ENCODE measurements at regions not wholly inside any gene's neighbourhood (a gene's known extent, or its start where the extent isn't known, plus 50 kb on each side); places are given as distances from the start of the nearest gene placed in this dataset.
"Not testable (repeated sequence)": the region's sequence is repeated elsewhere in the genome, so short reads cannot be mapped to it uniquely, and the experiment has no call there.

DNA sequence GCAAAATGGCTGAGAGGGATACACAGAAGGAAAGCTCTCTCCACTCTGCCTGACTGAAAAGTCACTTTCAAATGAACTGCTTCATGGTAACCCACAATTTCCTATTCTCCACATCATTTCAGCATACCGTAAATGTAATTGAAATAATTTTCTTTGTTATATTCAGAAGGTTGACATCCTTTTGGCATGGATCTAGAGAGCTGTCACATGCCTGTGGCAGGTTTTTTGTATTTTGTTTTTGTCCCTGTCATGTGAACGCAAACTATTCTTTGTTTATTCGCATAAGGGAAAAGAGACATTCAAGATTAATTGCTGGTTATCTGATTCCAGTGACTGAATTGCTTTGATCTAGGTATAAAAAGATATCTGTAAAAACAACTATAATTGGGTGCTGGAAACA, 1808.1 kb downstream of the NCAM2 start:
- DNase-seq, result no peak

DNA sequence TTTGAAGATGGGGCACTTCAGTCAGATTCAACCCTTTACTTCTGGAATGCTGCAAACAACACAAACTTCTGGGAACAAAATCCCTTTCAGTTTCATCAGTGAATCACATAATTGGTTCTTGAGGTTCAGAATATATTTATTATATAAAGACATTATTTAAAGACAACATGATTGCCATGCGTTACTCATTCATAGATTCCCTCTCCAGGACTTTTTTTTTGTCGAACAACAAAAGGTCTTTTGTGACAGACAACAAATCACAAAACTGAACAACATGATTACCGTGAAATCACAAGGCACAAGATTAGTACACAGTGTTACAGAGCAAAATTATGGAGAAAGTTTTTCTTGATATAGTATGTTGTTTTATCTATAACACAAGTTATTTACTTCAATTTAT, 1815.0 kb downstream of the NCAM2 start:
- no peak for DNase-seq

DNA sequence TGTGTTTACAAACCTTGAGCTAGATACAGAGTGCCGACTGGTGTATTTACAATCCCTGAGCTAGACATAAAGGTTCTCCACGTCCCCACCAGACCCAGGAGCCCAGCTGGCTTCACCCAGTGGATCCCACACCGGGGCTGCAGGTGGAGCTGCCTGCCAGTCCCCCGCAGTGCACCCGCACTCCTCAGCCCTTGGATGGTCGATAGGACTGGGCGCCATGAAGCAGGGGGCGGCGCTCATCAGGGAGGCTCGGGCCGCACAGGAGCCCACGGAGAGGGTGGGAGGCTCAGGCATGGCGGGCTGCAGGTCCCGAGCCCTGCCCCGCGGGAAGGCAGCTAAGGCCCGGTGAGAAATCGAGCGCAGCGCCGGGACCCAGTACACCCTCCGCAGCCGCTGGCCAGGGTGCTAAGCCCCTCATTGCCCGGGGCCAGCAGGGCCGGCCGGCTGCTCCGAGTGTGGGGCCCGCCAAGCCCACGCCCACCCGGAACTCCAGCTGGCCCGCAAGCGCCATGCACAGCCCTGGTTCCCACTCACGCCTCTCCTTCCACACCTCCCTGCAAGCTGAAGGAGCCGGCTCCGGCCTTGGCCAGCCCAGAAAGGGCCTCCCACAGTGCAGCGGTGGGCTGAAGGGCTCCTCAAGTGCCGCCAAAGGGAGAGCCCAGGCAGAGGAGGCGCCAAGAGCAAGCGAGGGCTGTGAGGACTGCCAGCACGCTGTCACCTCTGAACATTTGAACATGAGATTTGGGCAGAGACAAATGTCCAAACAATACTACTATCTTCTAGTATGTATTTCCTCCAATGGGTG, 1820.7 kb downstream of the NCAM2 start:
- DNase-seq, result not testable (repeated sequence)

DNA sequence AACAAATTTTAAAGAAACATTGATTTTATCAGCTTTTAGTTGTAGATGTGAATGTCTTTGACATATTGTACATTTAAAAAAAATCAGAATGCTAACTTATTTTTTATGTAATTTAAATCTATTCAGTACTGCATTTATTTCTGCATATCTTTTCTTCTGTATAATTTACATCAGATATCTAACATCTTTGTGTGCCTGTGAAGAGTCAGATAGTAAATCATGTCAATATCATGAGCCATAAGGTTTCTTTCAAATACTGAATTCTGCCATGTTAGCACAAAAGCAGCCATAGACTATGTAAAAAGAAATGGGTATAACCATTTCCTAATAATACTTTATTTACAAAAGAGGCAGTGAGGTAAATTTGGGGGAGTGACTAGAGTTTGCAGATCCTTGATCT, 1829.2 kb downstream of the NCAM2 start:
- DNase-seq, result no peak

DNA sequence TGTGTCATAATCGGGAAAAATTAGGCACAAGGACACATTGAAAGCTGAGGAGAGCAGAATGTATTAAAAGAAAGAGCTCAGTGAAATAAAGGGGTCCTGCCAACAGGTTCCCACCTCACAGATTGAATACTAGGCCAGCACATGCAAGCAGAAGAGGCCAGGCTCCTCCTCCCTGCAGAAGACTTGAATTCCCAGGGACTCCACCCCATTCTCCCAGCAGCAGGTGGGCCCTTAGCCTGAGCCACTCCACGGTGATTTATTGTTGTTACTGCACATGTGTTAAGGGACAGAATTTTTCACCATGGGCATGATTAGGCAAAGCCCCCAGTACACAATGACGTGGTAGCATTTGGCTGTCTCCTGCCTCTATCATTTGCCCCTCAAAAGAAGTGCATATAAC, 1844.7 kb downstream of the NCAM2 start:
- DNase-seq, result no peak

DNA sequence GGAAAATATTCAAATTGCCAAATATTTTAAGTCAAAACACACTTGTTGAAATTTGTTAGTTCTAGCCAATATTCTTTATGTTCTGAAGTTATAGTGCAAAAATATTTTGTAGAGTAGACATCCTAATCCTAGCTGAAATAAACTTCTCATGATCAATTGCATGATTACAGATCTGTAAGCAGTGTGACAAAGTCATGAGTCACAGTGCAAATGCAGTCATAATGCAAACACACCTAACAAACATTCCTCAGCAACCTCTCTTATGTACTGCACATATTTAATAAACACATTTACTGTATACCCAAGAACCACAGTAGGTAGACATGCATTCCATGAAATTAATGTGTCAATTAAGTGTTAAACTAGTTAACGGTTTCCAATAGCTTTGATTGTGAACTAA, 1857.4 kb downstream of the NCAM2 start:
- no peak for DNase-seq

DNA sequence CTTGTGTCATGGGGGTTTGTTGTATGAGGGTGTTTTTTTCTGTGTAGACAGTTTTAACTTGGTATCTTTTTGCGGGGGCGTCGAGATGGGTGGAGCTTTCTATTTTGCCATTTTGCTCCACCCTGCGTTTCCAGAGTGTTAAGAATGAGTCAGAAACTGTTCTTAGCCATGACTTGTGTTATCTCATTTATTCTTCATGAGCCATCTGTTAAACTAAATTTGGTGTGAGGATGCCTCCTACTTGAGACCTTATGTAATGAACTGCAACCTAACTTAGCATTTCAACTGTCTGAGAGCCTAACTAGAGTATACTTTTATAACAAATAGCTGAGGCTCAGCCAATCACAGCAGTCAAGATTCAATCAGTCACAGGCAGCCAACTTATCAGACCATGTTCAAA, 1873.5 kb downstream of the NCAM2 start:
- no peak for DNase-seq

DNA sequence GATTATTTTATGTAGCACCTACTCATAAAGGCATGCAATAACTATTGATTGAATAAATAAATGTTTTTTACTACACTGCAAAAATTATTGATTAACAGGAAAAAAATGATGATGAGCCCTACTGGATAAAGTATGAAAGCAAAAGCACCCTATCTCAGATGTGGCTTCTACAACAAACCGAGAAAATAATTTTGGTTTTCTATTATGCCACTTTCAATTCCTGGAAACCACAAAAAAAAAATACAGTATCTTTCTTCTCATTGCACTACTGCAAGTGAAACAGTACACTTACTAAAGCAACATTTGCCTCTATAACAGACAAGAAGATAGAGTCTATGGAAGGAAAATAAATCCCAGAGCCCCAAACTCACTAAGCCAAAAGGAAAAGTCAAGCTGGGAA, 1882.4 kb downstream of the NCAM2 start:
- DNase-seq, result no peak

DNA sequence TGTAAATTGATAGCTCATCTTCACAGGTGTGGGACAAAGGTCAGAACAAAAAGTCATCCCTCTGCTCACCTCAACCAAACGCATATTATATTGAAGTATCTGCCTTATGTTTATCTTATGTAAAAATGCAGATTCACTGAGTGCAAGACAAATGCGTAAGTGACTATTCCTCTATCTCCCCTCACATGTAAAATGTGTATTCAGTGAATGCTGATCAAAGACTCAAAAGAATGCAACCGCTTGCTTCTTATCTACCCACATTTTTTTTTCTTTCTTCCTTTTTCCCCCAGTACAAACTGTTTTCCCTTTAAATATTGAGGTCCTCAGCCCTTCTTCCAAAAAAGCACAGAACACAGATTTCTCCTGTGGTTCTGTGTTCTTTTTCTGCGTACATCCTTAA, 1882.9 kb downstream of the NCAM2 start:
- no peak for DNase-seq

DNA sequence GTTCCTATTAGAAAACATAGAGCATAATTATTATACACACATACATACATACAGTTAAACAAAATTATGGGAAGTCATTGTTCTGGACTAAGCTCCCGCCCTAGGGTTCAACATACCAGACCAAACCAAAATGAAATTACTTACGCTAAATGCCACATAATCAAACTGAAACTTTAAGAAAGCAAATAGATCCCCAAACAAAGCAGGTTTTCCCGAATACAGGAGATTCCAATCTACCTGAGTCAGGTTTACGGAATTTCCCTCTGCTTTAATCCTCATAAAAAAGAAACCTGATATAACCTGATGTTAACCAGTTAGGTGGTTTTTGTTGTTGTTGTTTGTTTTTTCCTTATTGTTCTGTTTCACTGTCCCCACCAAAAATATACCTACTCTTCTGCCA, 1886.9 kb downstream of the NCAM2 start:
- DNase-seq, result no peak

DNA sequence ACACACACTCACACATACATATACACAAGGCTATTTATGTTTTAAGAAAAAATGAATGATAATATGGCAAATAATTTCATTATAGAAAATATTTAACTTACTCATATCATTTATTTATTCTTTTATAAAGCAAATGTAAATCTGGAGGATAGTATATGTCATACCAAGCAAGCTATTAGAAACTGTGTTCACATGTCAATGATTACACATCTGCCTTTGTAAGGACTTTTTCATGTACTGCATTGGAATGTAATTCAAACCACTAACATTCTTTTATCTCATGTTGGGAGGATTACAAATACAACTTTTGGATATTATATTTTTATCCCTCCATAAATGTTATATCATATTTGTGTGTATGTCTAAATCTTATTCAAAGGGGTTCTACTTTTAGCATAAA, 1887.4 kb downstream of the NCAM2 start:
- no peak for DNase-seq

DNA sequence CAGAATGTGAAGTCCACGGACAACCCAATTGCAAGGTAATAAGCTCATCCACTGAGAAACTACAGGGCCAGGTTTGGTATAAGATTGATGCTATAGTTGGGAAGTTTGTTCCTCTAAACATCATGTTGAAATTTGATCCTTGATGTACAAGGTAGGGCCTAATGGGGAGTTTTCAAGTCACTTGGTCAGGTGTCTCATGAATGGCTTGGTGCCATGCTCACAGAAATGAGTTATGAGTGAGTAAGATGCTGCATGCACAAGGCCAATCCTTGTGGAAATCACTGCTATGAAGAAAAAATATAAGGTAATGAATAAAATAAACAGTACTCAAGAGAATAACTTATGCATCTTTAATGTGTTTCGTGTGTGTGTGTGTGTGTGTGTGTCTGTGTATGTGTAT, 1891.2 kb downstream of the NCAM2 start:
- DNase-seq, result no peak

DNA sequence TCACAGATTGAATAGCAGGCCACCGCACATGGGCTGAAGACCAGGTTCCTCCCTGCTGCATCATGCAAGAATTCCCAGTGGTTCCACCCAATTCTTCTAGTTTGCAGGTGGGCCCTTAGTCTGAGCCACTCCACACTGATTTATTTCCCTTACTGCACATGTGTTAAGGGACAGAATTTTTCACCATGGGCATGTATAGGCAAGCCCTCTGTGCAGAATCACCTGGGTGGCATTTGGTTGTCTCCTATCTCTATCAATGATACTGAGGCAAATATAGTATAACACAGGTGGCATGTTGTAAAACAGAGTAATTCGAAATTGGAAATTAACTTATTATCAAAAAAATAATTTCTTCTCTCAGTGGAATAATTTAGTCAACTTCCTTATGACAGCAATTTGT, 1892.4 kb downstream of the NCAM2 start:
- no peak for DNase-seq

DNA sequence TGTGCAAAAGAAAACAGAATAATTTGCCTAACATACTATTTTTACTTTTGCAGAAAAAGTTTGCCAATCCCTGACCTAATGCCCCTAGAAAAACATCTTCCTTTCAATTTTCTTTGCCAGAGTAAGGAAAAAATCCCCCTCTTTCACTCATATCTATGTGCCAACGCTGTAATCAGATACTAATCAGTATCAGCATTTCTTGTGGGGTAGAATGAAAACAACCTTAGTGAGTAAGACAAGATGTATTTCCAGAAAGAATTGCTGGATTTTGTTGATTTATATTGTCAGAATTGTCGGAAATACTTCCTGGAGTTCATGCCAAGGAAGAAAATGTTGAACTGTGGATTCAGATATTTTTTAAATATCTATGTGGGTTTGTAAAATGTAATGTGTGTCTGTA, 1893.8 kb downstream of the NCAM2 start:
- no peak for DNase-seq

DNA sequence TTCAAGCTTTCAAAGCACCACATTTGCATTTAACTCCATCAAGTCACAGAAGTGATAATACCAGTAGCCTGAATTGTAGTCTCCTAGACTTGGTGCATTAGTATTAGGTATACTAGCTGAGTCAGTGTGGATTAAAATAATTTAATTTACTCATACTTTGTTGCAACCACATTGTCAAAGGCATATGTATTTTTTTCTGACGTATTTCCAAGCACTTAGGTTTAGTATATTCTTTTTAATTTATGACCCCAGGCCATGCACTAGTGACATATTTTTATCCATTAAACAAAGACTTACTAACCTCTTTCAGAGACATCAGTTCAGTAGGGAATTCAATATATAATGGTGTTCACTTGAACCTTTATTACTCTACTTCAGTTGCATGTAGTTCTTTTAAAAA, 1894.5 kb downstream of the NCAM2 start:
- DNase-seq, result no peak

DNA sequence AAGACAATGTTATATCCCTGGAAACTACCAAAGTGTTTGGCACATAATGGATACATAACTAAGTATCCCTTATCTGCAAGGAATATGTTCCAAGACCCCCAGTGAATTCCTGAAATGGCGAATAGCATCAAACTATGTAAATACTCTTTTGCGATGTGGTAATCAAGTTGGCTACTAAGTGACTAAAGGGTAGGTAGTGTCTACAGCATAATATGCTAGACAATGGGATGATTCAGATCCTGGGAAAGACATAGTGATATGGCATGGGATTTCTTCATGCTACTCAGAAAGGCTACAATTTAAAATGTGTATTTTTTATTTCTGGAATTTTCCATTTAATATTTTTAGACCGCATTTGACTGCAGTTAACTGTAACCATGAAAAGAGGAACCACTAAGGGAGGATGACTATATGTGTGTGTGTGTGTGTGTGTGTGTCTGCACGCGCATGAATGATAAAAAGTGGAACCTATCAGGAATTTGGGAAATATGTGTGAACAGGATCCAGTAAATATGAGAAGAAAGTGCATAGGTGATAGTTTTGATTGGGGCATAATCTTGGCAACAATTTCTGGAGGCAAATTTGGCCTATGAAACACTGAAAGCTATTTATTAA, 1899.9 kb downstream of the NCAM2 start:
- DNase-seq, result no peak

DNA sequence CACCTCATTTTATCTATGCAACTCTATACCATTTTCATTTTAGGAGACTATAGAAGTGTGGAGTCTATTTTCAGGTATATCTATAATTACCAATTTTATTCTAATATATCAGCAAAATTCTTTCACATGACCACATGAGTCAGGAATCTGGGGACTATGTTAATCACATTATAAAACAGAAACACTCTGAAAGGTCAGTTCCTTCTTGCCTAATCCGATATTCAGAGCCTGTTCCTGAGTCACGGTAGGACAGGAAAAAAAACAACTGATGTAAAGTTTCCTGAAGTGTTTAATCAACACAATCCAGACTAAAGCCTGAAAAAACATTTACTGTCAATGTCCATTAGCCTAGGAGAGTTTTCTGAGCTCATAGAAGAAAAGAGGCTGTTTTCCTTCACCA, 1902.3 kb downstream of the NCAM2 start:
- DNase-seq, result no peak

DNA sequence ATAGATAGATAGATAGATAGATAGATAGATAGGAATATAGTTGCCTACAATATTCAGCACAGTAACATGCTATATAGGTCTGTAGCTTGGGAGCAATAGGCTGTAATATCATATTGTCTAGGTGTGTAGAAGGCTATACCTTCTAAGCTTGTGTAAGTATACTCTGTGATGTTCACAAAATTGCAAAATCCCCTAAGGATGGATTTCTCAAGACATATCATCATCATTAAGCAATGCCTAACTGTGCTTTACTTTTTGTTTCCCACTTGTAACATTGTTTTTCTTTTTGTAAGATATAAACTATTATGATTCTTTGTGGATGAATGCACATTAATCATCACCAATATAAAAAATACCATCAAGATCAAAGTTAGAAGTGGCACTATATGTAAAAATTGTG, 1905.6 kb downstream of the NCAM2 start:
- no peak for DNase-seq

DNA sequence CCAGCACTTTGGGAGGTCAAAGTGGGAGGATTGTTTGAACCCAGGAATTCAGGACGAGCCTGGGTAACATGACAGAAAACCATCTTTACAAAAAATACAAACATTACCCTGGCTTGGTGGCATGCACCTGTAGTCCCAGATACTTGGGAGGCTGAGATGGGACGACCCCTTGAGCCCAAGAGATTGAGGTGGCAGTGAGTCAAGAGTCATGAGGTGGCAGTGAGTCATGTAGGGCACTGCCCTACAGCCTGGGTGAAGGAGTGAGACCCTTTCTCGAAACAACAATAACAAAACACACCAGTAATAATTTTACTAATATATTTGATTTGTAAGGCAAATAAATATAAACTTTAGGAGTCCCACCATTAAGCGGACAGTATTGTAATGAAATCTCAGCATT, 1906.2 kb downstream of the NCAM2 start:
- no peak for DNase-seq

DNA sequence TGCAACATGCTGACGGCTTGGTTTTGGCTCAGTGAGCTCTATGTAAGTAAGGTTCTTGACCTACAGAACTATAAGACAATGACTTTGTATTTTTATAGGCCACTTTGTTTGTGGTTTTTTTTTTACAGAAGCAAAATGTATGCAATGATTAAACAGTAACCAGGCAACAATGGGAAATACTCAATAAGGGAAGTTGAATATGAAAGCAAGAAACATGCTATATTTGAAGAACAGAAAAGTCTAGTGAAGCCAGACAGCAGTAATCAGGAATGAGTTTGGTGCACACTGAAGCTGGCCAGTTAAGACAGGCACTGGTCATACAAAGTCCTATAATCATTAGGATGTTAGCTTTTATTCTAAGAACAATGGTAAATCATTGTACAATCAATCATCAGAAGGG, 1926.8 kb downstream of the NCAM2 start:
- DNase-seq, result no peak

DNA sequence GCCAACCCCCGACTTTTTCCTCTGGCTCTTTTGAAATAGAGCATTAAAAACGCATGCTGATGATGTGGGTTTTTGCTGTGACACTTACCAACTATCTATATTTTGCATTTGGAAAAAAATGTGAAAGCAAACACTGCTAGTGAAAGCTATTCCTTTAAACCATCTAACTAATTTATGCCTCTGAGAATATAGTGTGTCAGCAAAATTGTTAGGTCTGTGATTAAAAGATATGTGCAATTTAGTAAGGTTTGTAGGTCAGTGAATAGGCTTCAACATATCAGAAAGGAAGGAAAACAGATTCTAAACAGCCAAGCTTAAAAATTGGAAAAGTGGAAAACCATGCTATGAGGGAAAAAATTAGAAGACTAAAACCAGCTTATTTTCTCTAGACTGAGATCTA, 1929.3 kb downstream of the NCAM2 start:
- DNase-seq, result no peak

DNA sequence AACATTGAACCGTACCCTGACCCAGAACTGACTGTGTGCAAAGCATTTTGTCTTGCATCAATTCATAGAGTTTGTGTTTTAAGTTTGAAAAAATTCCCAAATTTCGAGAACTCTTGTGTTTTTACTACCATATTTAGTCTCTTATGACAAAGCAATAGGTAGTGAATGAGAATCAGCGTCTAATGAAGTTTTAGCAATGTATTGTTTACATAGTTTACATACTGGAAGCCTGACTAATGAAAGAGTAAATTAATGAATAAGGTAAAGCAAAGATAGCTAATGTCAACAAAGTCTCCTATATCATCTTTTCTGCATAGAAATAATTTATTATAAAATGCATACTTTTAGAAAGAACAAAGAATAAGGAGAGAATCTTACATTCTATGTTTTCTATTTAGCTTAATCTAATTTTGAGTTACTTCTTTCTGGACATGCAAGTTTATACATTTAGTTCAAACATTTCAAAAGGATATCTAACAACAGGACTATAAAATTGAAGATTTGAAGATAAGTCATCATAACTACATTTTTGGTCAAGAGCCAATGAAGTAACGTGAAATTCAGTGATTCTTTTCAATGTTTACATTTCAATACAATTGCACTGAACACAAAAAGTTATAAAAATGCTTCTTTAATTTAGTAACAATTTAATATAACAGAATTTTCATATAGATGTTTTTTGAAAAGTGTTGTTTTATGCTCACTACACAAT, 1943.7 kb downstream of the NCAM2 start:
- no peak for DNase-seq

DNA sequence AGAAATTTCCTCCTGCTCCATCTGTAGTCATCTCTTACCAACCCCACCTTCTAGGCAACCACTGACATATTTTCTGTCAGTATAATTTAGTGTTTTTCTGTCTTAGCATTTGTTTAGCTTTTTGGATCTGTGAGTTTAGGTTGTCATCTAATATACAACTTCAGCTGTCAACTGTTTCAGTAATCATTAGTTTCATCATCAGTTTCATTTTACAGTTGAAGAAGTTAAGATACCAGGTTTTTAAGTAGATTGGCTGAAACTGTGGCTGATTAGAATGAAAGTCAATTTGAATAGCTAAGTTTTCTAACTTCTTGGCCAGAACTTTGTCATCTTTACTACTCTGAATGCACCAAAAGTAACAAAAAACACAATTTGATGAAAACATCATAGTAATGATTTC, 1957.3 kb downstream of the NCAM2 start:
- DNase-seq, result no peak

DNA sequence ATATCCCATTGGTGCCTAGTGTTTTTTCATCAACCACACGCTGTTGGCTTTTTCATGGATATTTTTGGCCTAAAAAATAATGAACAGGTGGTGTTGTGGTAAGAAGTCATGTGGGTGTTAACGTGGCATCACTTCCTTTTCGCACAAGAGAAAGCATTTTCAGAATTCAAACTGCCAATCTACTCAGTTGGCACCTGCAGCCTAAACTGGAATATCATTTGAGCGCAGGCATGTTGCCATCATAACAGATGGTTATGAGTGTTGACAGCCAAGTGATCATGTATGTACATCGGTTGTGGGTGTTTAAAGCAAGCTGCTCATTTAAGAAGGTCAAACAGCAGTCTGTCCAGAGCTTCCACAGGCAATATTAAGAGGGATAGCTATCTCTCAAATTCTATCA, 1963.0 kb downstream of the NCAM2 start:
- DNase-seq, result peak; percentile 40
